ENCODE measurements at regions not wholly inside any gene's neighbourhood (a gene's known extent, or its start where the extent isn't known, plus 50 kb on each side); places are given as distances from the start of the nearest gene placed in this dataset.

- no peaks in the 10 kb centered on the region for H3K36me3 ChIP-seq
- intact Hi-C loops (cut with DNase I; ENCODE audit: low total_unique reads) = no loop called here
- H3K27ac ChIP-seq = no peak overlapping the region
- no peaks in the 10 kb centered on the region for H3K4me1 ChIP-seq
- H3K9me3 ChIP-seq = no peaks in the 10 kb centered on the region
- no peak for TF ChIP-seq POLR2A (IDR thresholded peaks at IDR 0.05)
- TF ChIP-seq, protein P1, sequence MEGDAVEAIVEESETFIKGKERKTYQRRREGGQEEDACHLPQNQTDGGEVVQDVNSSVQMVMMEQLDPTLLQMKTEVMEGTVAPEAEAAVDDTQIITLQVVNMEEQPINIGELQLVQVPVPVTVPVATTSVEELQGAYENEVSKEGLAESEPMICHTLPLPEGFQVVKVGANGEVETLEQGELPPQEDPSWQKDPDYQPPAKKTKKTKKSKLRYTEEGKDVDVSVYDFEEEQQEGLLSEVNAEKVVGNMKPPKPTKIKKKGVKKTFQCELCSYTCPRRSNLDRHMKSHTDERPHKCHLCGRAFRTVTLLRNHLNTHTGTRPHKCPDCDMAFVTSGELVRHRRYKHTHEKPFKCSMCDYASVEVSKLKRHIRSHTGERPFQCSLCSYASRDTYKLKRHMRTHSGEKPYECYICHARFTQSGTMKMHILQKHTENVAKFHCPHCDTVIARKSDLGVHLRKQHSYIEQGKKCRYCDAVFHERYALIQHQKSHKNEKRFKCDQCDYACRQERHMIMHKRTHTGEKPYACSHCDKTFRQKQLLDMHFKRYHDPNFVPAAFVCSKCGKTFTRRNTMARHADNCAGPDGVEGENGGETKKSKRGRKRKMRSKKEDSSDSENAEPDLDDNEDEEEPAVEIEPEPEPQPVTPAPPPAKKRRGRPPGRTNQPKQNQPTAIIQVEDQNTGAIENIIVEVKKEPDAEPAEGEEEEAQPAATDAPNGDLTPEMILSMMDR (IDR thresholded peaks at IDR 0.05 in 4 of 5, conservative IDR thresholded peaks at IDR 0.05 in 1 of 5) = no peak
- no peak for DNase-seq
- H3K27me3 ChIP-seq = no peaks in the 10 kb centered on the region
- no peak for ATAC-seq
- in situ Hi-C loops (cut with MboI; ENCODE audit: low sequenced_read_pairs in 4 of 4) = no loop called here
- H3K4me3 ChIP-seq = no peak overlapping the region
Measured at GRCh38 chr20:58102261-58102660, 126.2 kb downstream of the ANKRD60 start.

DNA sequence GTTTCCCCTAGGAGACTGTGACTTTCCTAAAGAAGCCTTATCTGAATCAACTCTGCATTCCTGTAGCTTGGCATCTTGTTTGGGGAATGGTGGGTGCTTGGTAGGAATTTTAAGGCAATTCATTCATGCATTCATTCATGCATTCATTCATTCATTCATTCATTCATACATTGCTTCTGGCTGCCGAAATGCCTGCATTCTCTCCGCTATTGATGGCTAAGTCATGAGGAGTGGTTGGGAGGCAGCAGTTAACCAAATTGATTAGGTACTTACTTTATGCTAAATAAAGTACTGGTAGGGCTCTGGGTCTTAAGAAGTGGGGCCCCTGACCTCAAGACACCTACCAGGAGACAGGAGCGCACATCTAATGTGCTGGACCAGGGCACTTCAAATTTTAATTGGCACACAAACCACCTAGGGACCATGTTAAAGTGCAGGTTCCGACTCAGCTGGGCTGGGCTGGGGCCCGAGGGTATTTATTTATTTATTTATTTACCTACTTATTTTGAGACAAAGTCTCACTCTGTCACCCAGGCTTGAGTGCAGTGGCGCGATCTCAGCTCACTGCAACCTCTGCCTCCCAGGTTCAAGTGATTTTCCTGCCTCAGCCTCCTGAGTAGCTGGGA, 127.6 kb downstream of the ANKRD60 start:
- in situ Hi-C loops (cut with MboI; ENCODE audit: low sequenced_read_pairs in 4 of 4) (no loop called here), intact Hi-C loops (cut with DNase I; ENCODE audit: low total_unique reads) (no loop called here)
- H3K27me3 ChIP-seq = no peaks in the 10 kb centered on the region
- no peak overlapping the region for H3K27ac ChIP-seq
- H3K36me3 ChIP-seq = no peaks in the 10 kb centered on the region
- ATAC-seq (no peak), DNase-seq (no peak)
- H3K4me3 ChIP-seq = no peak overlapping the region
- TF ChIP-seq, protein P1 (IDR thresholded peaks at IDR 0.05 in 4 of 5, conservative IDR thresholded peaks at IDR 0.05 in 1 of 5) = no peak
- TF ChIP-seq POLR2A (IDR thresholded peaks at IDR 0.05) = no peak
- H3K9me3 ChIP-seq = no peaks in the 10 kb centered on the region
- no peaks in the 10 kb centered on the region for H3K4me1 ChIP-seq

GRCh38 chr20:58099956-58100730, 128.3 kb downstream of the ANKRD60 start:
- DNase-seq = no peak
- Histone ChIP-seq H3K4me3 (no peak overlapping the region), H3K4me1 (no peaks in the 10 kb centered on the region), H3K9me3 (no peaks in the 10 kb centered on the region), H3K36me3 (no peaks in the 10 kb centered on the region), H3K27ac (no peak overlapping the region), H3K27me3 (no peaks in the 10 kb centered on the region)
- intact Hi-C loops (cut with DNase I; ENCODE audit: low total_unique reads) = no loop called here
- in situ Hi-C loops (cut with MboI; ENCODE audit: low sequenced_read_pairs in 4 of 4) = no loop called here
- TF ChIP-seq, protein P1 (IDR thresholded peaks at IDR 0.05 in 4 of 5, conservative IDR thresholded peaks at IDR 0.05 in 1 of 5) = no peak
- no peak for TF ChIP-seq POLR2A (IDR thresholded peaks at IDR 0.05)
- no peak for ATAC-seq

GRCh38 chr20:58099291-58099935, 129.0 kb downstream of the ANKRD60 start:
- no peaks in the 10 kb centered on the region for H3K27me3 ChIP-seq
- no peak for TF ChIP-seq POLR2A (IDR thresholded peaks at IDR 0.05)
- TF ChIP-seq, protein P1 (IDR thresholded peaks at IDR 0.05 in 4 of 5, conservative IDR thresholded peaks at IDR 0.05 in 1 of 5) = no peak
- intact Hi-C loops (cut with DNase I; ENCODE audit: low total_unique reads) = no loop called here
- DNase-seq (no peak), ATAC-seq (no peak)
- no peaks in the 10 kb centered on the region for H3K4me1 ChIP-seq
- H3K27ac ChIP-seq = no peak overlapping the region
- no peaks in the 10 kb centered on the region for H3K36me3 ChIP-seq
- in situ Hi-C loops (cut with MboI; ENCODE audit: low sequenced_read_pairs in 4 of 4) = no loop called here
- no peak overlapping the region for H3K4me3 ChIP-seq
- no peaks in the 10 kb centered on the region for H3K9me3 ChIP-seq
